ENCODE measurements at regions not wholly inside any gene's neighbourhood (a gene's known extent, or its start where the extent isn't known, plus 50 kb on each side); places are given as distances from the start of the nearest gene placed in this dataset.

GRCh38 chr5:30932273-30933017 lies 261.0 kb upstream of the CDH6 start:
- no peak for DNase-seq

GRCh38 chr5:30930736-30931135 lies 262.8 kb upstream of the CDH6 start:
- no peak for DNase-seq

GRCh38 chr5:30928956-30929355 lies 264.5 kb upstream of the CDH6 start:
- no peak for DNase-seq

DNA sequence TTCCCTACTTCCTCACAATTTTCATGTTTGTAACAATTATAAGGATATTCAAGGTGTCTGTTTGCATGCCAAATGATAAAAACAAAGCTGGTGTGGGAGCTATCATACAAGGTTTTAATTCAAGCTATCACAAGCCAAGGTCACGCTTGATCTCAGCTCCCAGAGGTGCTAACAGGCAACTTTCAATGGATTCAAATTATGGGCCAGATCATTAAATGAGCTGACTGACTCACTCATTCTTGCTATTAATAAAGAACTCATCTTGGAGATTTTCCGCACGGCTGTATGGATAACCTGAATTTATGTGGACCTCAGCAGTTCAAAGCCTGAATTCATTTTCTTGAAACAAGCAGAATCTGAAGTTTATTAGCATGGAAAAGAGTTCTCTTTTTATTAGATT lies 267.3 kb upstream of the CDH6 start:
- no peak for DNase-seq

DNA sequence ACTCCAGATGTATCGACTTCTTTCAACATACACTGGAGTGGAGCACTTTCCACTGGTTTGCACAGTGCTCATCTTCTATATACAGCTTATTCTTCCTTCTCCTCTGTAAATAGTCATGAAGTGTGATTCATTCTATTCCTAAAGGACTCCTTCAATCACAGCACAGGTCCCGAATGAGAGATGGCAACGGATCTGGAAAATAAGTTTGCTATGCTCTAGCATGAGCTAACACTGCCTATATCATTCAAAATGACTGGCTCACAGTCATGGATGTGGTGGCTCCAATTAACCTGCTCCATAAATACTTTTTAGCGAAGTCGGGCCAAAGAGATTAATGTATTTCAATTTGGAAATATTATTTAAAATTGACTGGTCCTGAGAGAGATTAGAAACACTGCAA lies 272.1 kb upstream of the CDH6 start:
- DNase-seq, result no peak

DNA sequence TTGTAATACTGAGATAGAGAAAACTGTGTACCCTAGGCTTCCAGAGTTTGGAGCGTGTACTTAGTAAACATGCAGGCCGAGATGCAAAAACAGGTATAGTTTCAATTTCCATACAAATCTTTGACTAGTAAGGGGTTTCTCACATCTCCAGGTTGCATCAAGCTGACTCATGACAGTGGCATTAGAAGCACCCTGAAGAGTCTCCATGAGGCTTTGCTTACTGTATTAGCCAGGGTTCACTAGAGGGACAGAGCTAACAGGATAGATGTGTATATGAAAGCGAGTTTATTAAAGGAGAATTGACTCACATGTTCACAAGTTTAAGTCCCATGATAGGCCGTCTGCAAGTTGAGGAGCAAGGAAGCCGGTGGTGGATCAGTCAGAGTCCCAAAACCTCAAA lies 275.3 kb upstream of the CDH6 start:
- DNase-seq, result no peak

GRCh38 chr5:30908356-30908755 lies 285.1 kb upstream of the CDH6 start:
- no peak for DNase-seq

DNA sequence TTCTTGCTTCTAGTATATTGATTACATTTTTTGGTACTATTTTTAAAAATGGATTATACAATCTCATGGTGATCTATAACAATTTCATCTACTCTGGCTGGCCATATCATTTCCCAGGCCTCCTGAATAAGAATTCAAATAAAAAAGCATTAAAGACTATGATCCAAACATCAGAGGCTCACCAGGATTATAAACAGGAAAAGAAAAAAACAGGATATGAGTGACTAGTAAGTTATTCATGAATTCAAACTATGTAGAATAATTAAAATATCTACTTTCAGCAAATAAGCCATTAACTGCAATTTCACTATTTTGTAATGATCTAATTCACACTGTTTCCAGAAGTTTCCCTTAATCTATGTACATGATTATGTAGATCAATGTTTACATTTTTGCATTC lies 293.1 kb upstream of the CDH6 start:
- no peak for DNase-seq

DNA sequence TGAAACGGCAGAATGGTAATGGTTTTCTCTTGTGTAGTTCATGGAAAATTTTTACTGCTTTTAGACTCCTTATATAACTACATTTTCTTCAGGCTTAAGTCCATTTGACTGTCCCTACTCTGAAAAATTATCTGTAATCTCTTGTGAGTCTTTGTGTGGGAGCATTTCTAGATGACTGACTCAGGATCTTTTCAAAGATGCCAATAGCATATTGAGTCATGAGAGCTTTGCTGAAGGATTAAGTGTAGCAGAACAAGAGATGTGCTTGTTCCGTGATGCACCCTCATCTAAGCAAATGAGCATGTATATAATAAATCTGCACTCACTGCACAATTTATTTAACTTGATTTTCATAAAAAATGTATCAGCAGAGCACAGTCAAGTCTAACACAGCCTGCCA lies 298.7 kb upstream of the CDH6 start:
- peak; percentile 52 for DNase-seq

DNA sequence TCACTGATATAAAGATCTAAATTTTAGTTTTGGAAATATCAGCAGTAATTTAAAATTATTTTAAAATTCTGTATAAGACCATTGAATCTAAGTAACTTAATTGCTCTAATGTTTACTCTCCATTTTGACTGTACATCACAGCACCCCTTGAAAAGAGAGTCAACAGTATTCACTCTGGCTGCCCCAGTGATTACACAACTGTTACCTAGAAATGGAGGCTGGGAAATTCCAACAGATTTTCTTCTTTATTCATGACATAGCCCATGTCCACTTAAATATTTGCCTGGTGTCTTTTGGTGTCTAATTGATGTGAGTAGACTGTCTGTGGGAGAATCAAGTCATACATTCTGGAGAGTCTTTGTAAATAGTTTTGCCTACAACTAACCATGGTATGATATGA lies 301.8 kb upstream of the CDH6 start:
- DNase-seq, result no peak

DNA sequence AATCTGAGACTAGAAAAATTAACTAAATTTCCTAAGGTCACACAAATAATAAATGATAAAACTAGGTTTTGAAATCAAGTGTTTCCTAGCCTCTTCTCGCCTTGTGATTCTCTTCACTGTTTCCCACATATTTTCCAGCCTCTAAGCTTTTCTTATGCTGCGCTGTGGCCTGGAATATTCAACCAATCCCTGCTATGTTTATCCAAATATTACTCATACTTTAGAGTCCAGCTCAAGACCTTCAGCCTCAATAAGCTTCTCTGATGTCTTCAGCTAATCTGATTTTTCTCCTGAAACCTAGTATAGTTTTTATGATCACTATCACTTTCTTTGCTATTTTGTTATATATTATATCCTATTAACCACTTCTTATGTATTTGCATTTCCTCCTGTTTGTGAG lies 303.1 kb upstream of the CDH6 start:
- DNase-seq, result no peak

DNA sequence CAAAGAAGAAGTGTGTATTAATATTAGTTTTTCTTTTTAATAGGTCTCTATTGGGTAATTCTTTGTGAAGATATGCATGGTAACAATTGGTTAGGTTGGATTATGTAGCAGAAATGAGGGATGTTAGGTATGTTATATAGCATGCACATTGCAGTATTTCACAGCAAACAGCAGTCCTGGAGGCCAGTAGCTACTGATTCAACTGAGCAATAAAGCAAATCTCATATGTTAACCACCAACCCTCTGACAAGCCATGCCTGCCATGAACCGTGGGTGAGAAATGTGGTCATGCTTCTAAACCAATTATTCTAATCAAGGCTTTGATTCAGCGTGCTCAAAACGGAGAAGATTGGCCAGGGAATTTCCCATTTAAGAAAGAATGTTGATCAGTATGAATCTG lies 313.0 kb upstream of the CDH6 start:
- DNase-seq, result no peak

GRCh38 chr5:30879887-30880286 lies 313.6 kb upstream of the CDH6 start:
- no peak for DNase-seq

DNA sequence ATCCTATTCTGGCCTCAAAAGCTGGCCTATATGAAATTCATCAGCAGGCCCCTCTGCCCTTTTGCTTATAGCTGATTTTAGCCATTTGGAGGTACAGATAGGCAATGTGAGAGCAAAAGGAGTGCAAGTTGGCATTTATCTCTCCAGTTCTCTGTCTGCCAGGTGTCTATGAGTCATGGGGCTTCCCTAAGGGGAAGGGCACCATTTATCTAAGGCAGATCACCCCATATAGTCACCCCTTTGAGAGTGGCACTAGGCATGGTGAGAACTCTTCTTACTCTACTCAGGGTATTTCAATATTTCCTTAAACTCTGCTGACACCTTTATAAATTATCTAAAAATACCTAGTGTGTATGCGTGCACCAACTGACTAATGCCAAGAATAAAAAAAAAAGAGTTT lies 314.7 kb upstream of the CDH6 start:
- no peak for DNase-seq

- no peak for DNase-seq
Measured at GRCh38 chr5:30878296-30878695, 315.2 kb upstream of the CDH6 start.

DNA sequence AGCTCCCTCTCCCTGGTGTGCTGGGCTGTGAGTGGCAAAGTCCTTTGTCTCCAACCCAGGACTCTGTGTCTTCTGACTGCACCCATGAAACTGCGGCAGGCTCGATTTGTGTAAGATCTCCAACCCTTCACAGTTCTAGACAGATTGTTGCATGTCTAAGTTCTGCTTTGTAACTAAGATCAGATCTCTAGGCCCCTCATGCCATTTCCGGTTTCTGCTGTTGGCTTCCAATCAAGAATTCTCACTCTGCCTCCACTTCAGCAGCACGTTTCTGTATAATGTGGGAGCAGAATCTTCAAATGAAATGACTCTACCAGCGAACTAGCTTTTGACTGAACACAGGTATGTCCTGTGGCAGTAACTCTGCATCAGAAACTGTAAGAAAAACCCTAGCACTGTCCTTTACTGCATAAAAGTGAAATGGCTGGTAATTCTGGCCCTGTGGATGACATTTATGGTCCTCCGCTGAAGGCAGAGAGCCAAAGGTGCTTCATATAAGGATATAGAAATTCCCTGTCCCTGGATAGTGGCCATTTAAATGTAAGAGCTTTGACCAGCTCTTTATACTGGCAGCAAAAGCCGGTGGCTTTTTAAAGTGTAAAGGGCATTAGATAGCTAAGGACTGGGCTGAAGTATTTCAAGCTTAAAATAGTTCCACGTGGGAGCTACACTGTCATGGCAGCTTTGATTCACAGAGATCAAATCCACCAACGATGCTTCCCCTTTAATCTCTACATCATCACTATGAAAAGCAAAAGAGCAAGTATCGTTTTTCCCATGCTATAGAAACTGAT lies 319.0 kb upstream of the CDH6 start:
- DNase-seq, result no peak

GRCh38 chr5:30871196-30871595 lies 322.3 kb upstream of the CDH6 start:
- no peak for DNase-seq

DNA sequence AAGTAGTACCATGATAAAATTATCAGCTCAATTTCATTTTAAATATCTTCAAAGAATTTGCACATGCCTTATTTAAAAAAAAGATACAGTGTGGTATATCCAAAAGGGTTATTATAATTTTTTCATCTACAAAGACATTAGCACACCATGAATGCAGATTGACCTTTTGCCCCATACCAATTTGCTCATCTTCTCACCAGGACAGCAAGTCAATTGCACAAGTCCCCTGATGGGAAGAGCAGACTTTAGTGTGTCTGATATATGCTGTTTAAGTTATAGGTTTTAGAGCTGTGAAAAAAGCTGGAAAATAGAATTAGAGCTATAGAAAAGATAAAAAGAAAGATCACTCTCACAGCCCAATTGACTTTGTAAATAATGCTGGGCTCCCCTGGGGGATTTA lies 325.8 kb upstream of the CDH6 start:
- no peak for DNase-seq

- DNase-seq, result no peak
Measured at GRCh38 chr5:30866142-30866541, 327.3 kb upstream of the CDH6 start.

DNA sequence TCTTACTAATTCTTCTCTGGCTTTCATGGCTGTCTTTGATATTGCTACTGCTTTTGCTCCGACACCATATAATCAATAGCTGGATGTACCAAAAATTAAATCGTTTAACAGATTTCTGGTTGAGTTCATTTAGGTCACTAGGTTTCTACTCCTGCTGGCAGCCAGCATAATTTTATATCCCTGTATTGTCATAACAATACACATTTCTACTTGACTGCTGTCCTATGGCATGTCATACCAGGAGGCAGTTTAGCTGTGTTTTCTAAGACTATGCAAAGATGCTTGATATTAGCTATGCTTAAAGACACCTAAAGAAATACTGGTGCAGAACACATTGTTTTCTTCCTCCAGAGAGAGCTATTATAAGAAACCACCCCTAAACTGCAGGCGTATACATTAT lies 337.2 kb upstream of the CDH6 start:
- no peak for DNase-seq

DNA sequence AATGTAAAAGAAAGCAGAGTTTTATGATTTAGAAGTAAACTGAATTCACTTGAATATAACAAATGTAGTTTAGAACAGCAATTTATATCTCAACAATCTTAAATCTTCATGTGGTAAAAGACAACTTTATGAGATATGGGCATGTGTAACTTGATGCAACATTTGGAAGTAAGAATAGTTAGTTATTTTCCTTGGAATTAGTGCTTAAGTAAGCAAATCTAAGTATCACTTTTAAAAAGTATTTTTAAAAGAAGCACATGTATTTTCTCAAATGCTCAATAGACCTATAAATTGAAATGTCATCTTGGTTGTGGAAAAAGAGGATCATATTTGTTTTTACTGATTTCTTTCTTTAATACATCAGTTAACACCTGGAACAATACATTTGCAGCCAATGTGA lies 340.3 kb upstream of the CDH6 start:
- no peak for DNase-seq

- no peak for DNase-seq
Measured at GRCh38 chr5:30850866-30851265, 342.6 kb upstream of the CDH6 start.

DNA sequence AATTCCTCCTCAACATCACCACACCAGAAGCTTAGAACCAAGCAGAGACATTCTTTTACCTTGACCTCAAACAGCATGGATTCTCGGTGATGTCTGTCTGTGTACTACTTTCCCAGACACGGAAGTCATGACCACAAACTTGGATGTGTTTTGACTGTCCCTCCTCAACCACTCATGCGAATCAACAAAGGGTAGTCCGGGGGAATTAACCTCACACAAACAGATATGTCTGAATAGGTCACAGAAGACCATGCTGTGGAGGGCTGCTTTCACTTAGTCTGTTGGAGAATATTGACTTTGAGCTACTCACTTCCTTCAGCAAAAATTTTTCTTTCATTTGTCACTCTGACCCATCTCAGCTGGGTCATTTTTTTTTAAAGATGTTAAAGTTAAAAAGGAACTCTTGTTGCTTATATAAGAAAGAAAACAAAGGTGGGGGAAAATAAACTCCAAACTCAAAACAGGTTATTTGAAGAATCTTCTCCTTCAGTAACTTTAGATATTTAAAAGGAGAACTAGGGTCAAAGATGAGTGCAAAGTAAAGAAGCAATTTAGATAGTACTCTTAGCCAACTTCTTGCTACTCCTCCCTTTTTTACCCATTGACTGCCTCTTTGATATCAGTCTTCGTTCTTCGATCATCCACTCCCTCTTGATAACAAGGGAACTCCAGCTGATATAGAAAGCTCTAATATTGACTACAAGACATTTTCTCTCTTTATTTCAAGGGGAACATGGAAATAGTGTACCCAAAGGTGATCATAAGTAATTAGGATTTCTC lies 343.4 kb upstream of the CDH6 start:
- peak; percentile 3 for DNase-seq

- DNase-seq, result no peak
Measured at GRCh38 chr5:30846171-30846570, 347.3 kb upstream of the CDH6 start.
